ENCODE measurements at regions not wholly inside any gene's neighbourhood (a gene's known extent, or its start where the extent isn't known, plus 50 kb on each side); places are given as distances from the start of the nearest gene placed in this dataset.
"Not testable (repeated sequence)": the region's sequence is repeated elsewhere in the genome, so short reads cannot be mapped to it uniquely, and the experiment has no call there.

- DNase-seq (ENCODE audit: low read depth), result no peak
Observed at GRCh38 chr12:59517522-59517921, 78.3 kb upstream of the SLC16A7 start.

GRCh38 chr12:59500915-59501314 is 94.9 kb upstream of the SLC16A7 start:
- no peak for DNase-seq (ENCODE audit: low read depth)

- DNase-seq (ENCODE audit: low read depth), result no peak
Observed at GRCh38 chr12:59500335-59500734, 95.5 kb upstream of the SLC16A7 start.

DNA sequence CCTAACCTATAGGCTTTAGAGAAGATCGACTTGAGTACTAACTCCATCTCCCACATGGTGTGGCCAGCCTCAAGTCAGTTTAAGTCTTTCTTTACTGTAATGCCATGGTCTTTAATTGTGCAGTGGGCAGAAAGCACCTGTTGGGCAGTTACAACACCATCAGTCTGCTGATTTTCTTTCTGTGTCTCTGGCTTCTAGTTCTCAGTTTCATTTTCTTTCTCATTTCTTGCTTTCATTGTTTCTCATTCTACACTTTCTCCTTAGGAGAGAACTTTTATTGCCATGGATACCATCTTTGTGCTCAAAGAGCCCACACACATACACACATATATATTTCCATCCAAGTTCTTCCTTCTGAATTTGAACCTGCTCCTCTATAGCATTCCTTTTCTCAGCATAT is 96.1 kb upstream of the SLC16A7 start:
- DNase-seq (ENCODE audit: low read depth), result no peak

- DNase-seq (ENCODE audit: low read depth), result no peak
Observed at GRCh38 chr12:59494617-59495016, 101.2 kb upstream of the SLC16A7 start.

GRCh38 chr12:59491877-59492276 is 104.0 kb upstream of the SLC16A7 start:
- no peak for DNase-seq (ENCODE audit: low read depth)

DNA sequence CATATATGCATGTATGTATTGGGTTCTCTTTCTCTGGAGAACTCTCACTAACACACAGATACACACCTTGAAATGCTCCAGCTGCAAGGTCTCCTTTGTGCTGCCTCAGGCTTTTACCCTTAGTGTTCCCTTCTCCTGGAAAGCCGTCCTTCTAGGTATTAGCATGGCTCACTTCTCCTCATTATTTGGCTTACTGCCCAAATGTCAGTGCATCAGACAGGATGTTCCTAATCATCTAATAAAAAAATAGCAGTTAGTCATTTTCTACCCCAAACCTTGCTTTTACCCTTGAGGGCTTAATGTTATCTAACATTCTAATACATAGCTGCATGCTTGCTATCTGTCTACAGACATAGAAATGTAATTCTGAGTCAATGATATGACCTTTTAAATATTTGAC is 109.0 kb upstream of the SLC16A7 start:
- DNase-seq (ENCODE audit: low read depth), result no peak

DNA sequence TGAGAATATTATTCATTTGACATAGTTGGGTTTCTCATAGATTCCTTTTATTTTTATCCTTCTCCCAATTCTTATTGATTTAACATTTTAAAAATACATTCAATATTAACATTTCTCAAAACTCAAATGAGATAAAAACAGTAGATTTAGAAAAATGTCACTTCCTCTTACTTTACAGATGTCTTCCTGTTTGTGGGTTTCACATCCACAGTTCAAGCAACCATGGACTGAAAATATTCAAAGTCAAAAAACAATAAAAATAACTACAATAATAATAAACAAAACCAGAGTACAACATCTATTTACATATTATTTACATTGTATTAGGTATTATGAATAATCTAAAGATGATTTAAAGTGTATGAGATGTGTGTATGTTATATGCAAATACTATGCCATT is 111.3 kb upstream of the SLC16A7 start:
- DNase-seq (ENCODE audit: low read depth), result no peak

- not testable (repeated sequence) for DNase-seq (ENCODE audit: low read depth)
Observed at GRCh38 chr12:59474236-59474635, 121.6 kb upstream of the SLC16A7 start.

DNA sequence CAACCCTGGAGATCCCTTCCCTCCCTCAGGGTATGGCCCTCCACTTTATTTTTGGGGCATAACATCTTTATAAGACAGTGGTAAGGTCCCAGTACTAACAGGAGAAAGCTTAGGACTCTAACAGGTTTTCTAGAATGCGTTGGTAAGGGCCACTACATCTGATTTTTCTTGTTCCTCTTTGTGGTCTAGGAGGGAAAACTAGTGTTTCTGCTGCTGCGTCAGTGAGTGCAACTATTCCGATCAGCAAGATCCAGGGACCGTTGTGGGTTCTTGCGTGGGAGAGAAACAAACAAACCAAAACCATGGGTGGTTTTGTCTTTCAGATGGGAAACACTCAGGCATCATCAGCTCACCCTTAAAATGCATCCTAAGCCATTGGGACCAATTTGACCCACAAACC is 123.6 kb upstream of the SLC16A7 start:
- no peak for DNase-seq (ENCODE audit: low read depth)

DNA sequence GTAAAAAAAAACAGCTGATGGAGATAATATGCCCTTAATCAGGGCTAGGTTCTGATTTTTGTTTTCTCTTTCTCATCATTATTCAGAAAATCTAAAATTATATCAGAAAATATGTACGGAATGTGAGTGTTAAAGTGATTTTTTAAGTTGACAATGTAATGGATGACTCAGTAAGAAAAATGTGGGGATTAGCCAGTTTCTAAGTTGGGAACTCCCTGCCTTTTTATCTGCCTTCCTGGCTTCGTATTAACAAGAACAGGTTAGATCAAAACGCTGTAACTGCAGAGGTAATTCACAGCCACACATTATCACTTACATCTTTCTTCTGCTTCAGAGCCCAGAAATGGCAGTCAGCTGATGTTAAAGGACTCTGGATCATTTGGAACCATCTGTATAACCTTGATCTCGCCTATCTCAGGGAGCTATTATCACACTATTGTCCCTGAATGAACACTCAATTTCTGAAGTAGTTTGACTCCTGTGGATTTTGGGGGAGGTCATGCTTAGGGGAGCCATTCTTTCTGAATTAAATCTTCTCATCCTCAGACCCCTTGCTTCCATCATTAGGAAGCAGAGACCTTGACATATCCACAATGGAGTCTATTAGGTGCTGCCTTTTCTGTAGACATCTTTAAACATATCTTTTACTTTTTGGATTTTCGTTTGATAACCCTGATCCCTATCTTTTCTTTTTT is 135.7 kb upstream of the SLC16A7 start:
- no peak for DNase-seq (ENCODE audit: low read depth)

GRCh38 chr12:59453475-59453874 is 142.4 kb upstream of the SLC16A7 start:
- DNase-seq (ENCODE audit: low read depth), result no peak

DNA sequence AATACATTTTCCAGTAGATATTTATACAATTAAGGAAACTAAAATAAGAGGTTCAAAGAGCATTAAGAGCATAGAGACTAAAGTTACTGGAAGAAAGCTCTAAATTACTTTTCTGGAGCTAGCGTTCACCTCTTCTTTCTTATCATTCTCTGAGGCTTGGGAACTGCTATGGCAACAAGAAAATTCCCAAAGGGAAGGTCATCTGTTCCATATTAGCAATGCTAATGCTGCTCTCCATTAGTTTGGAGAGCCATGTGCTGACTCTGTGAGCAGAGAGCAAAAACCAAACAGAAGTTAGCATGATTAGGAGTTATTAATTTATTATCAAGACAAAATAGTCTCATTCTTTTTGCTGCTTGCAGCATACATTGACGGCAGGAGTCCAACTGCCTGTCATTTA is 143.1 kb upstream of the SLC16A7 start:
- no peak for DNase-seq (ENCODE audit: low read depth)

DNA sequence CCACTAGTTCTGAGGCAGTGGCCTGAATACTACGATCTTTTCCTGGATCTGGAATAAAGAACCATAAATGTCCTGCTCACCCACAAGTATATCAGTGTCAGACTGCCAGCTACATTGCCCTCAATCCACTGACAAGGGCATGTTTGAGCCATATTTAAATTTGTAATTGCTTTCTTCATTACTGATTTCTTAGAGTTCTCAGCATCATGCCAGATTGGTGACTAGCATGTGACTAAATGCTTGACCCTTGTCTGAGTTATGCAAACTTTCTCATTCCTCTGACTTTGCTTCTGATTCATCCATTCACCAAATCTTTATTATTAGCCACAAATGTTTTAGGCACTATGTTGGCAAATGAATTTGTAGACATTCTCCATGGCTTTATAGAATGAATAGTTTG is 143.6 kb upstream of the SLC16A7 start:
- DNase-seq (ENCODE audit: low read depth), result no peak

- no peak for DNase-seq (ENCODE audit: low read depth)
Observed at GRCh38 chr12:59446116-59446515, 149.7 kb upstream of the SLC16A7 start.

DNA sequence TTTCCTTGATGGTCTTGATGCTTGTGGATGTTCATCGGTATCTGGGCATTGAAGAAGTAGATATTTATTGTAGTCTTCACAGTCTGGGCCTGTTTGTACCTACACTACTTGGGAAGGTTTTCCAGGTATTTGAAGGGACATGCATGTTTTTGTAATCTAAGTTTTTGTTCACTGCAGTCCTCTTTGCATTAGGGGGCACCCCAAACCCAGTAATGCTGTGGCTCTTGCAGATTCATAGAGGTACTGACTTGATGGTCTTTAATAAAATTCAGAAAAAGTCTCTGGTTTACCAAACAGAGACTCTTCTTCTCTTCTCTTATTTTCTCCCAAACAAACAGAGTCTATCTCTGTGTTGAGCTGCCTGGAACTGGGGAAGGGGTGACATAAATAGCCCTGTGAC is 150.9 kb upstream of the SLC16A7 start:
- DNase-seq (ENCODE audit: low read depth), result no peak

DNA sequence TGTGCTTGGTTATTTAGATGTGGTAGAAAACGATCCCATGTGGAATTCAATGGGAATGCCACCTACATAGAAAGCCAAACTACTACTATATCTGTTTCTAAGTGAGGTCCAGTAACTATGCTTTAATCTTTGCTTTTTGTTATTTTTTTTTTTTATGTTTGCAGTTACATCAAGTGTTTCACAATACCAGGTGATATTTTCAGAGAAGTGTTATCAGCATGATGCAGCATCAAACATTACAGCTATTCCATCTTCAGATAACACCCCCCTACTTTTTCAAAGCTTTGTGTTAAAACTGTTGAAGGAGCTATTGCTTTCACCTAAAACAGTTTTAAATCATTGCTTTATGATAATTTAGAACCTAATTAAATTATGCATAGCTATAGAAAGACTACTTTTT is 163.8 kb upstream of the SLC16A7 start:
- no peak for DNase-seq (ENCODE audit: low read depth)

DNA sequence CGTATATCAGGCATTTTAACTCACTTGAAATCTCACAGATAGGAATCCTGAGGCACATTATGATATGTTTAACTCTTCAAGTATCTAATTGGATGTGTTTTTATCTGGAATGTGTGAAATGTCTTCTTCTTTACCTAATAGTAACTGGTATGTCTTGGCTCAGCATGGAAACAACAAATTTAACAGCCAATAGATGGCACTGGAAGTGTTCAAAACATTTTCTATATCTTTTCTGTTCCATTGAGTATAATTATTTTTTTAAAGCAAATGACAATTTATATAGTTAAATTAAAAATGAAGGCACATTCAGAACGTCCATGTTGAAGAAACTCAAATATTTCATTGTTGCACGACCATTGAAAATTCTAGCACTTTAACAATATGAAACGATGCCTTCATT is 164.6 kb upstream of the SLC16A7 start:
- DNase-seq (ENCODE audit: low read depth), result no peak

- no peak for DNase-seq (ENCODE audit: low read depth)
Observed at GRCh38 chr12:59429766-59430165, 166.1 kb upstream of the SLC16A7 start.

- no peak for DNase-seq (ENCODE audit: low read depth)
Observed at GRCh38 chr12:59425798-59426197, 170.0 kb upstream of the SLC16A7 start.

- not testable (repeated sequence) for DNase-seq (ENCODE audit: low read depth)
Observed at GRCh38 chr12:59424666-59425065, 171.2 kb upstream of the SLC16A7 start.

DNA sequence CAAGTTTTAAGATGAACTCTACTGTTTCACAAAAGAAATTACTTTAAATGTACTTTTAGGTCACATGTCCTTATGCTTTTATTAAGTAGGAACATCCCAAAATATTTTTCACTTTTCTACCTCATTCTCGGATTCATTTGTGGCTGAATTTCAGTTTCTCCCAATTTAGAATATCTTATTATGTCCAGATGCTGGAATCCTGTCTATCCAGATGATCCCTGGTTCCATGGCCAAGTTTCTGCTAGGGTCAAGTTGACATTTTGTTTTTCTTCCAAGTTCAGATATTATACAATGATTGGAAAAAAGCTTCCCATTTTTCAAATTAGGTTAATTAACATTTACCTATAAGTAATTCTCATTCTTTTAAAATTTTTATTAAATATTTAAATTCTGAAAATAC is 181.8 kb upstream of the SLC16A7 start:
- no peak for DNase-seq (ENCODE audit: low read depth)

DNA sequence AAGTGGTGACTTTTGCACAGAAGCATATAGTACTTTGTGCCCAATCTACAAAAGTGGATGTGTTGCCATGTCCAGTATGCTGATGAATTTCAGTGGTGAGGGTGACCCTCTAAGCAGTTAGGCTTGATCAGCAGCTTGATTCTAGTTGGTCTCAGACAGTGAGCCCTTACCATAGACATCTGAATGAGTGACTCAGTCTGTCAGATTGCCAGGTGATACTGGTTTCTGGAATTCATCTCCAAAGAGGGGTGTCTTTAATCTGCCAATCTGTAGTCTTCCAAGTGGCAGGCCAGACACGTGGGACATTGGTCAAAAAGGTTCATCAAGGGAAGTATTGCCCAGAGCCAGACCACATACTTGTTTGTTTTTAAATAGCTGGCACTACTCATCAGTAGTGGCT is 187.4 kb upstream of the SLC16A7 start:
- no peak for DNase-seq (ENCODE audit: low read depth)

DNA sequence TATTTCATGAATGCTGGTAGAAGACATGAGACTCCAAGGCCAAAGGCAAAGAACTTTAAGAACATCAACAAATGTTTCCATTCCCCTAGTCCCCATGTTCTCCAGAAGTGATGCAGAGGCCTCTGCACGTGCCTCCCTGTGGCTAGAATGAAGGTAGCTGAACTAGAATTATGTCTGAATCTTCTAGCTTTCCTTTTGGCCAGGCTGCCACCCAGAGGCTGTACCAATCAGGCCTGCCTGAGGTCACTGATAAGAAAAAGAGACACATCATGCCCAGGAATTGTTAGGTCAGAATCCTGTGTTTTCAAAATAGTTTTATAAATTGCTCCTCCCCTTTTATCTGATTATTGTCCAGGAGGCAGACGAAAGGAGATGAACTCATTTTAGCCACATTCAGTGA is 188.0 kb upstream of the SLC16A7 start:
- DNase-seq (ENCODE audit: low read depth), result no peak
